Brain pericyte (primary cell): ENCODE measurements at regions not wholly inside any gene's neighbourhood (a gene's known extent, or its start where the extent isn't known, plus 50 kb on each side); places are given as distances from the start of the nearest gene placed in this dataset.

ENCODE experiments used
- DNase-seq: peaks from one replicate; pipeline ENCODE4 v3.0.0-alpha.2; 2012; ENCODE audit warnings: low read depth, low spot score

- DNase-seq: no peak
These were observed 144.1 kb downstream of the MRPL14 start for GRCh38 chr6:43983191-43983590.

DNA sequence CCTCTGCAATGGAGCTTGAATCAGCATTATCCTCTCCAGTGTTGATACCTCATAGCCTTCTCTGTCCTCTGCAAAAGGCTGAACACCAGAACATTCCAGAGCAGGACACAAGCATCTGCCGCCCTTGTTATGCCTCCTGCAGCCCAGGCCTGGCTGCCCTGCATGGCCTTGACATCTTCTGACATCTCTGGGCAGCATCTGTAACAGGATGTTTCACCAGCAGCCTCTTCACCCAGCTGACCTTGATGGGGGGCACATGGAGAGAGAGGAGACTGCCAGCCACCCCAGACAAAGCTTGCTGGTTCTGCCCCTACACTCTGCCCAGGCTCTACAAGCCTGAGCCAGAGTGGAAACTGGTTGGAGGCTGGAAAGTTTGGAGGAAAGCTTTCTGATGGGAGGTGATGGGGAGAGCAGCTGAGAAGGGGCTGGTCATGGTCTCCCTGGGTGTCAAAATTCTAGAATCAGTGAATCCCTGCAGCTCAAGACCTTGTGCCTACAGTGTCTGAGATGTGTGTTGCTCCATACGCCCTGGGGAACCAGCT lies 145.1 kb downstream of the MRPL14 start:
- DNase-seq: no peak

DNA sequence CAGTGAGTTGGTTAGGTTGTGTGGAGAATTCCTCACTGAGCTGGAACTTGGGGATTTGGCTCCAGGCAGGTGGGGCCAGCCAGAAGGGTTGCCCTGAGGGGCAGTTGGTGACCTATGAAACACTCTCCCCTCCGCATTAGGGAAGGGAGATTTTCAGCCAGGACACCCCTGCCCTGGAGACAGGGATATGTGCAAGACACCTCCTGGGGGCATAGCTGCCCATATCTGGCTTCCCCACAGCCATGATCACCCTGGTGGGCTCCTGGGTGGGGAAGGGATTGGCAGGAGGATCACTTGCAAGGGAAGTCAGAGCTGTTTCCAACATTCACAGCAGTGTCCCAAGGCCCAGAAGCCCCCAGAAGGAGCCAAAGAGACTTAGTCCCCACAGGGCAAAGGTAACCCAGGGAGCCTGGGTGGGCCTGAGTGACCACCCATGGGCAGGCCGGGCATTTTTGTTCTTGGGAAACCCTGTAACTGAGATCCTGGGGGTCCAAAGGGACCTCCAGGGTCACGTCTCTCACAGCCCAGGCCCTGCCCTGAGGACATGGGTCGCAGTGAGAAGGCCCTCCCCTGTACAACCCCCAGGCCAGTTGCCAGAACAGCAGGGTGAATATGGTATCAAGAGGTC lies 145.8 kb downstream of the MRPL14 start:
- no peak for DNase-seq

DNA sequence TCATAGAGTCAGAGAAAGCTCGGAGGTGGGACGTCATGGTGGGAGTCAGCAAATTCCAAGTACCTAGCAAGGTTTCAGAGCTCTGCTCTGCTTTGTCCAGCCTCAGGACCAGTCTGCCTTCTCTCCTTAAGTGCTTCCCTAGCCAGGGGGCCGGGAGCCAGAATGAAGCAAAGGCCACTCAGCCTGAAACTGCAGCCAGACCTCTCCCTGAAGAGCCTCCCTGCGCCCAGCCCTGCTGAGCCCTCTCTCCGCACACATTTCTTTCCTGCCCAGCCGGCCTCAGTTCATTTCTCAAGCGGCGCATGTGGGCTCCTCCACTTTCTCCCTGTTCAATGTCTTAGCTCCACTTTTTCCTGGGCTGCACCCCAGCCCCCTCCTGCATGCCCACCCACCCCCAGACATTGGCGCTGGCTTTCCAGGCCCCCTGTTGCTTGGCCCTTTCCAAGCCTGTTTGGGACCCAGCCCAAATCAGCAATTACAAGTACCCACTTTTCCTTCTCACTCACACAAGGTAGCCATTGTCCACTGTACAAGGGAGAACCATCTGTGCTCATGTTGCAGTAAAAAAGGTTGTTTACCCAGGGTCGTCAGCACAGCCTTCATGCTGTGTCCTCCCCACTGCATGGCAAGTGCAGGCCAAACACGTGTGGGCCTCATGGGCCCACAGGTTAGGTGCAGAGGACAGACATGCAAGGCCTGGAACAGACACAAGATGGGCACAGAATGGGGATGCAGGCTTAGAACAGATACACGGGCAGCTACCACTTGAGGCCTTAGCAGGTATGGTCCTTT lies 147.1 kb downstream of the MRPL14 start:
- no peak for DNase-seq

DNA sequence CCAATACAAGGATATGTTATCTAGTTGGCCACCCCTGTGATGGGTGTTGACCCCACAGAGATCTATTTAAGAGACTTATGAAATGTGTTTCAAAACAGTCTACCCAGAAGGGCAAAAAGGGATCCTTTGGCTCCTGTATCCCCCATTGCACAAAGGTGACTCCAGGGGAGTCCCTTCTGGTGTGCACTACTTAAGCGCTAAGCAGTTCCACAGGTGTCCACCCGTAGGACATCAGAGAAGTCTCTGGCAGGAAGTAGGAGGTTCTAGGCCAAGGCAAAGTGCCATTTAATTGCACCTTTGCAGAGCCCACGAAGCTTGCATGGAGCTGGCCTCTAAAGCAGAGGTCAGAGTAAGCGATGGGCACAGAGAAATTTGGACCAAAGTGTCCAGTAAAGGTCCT lies 147.7 kb downstream of the MRPL14 start:
- no peak for DNase-seq

- no peak for DNase-seq
These were observed 148.5 kb downstream of the MRPL14 start for GRCh38 chr6:43978473-43979346.

- no peak for DNase-seq
These were observed 149.7 kb downstream of the MRPL14 start for GRCh38 chr6:43977404-43978111.

DNA sequence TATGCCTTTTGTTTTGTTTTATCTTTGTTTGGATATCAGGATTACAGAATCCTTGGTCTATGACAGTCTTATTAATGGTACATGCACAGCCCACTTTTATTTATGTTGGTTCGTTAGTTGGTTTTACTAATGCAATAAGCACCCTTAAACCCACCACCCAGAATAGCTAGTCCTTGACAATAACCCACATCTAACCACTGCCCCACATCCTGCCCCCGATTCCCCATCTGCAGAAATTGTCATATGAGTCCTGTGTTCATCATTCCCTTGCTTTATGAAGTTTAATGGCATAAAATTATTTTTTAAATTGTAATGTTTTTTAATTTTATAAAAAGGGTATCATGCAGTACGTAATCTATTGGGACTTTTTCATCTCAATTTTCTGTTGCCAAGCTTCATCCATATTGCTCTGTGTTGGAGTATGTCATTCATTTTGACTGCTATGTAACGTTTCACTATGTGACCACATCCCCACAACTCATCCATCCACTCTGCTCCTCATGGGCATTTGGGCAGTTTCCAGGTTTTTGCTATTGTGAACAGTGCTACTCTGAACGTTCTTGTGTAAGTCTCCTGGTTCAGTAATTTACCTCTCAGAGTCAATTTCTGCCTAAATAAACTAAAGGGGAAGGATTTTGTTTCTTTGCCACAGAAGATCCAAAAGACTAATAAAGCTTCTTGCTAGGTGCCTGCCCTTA lies 150.4 kb downstream of the MRPL14 start:
- no peak for DNase-seq

GRCh38 chr6:43974643-43975230 lies 152.5 kb downstream of the MRPL14 start:
- no peak for DNase-seq

GRCh38 chr6:43973357-43973756 lies 153.9 kb downstream of the MRPL14 start:
- no peak for DNase-seq

GRCh38 chr6:43972913-43973300 lies 154.3 kb downstream of the MRPL14 start:
- DNase-seq: peak; percentile 48

- no peak for DNase-seq
These were observed 154.9 kb downstream of the MRPL14 start for GRCh38 chr6:43972179-43972912.

DNA sequence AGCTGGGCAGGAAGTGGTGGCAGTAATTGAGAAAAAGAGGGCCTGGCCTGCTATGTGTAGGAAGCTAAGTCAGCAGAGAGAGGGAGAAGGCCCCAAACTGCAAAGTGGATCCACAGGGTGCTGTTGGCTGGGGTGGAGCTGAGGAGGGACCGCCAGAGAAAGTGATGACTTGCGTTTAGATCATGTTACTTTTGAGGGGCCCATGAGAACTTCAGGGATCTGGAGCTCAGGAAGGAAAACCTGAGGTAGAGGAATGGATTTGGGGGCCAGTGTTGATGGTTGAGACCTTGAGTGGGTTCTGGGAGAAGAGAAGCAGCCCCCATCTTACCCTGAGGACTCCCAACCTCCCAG lies 155.5 kb downstream of the MRPL14 start:
- DNase-seq: no peak

DNA sequence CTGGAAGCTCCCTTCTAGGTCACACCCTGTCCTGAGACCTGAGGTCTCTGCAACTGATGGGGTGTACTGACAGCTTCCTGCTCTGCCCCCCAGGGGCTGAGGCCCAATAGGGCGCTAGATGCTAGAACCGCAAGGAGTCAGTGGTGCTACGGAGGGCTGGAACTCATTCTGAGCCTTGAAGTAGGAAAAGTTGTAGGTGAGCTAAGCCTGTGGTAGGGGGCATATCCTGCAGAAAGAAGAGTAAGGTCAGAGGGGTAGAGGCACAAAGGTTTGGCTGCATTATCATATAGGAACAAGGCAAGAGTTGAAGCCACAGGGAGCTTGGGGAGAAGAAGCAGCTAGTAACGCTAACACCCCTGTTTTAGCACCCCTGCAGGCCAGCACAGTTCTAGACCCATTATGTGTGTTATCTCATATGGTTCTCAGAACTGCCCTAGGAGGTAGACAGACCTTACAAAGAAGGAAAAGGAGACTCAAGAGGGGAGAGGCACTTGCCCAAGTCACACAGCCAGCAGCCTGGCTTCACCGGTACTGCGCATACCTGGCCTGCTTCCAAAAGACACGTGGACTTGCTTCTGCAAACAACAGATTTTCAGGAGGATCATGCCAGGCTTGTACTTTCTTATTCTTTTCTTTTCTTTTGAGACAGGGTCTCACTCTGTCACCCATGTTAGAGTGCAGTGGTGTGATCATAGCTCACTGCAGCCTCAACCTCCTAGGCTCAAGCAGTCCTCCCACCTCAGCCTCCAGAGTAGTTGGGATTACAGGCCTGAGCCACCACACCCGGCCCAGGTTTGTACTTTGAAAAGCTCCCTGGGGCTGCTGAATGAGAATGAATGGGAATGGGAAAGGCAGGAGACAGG lies 156.1 kb downstream of the MRPL14 start:
- DNase-seq: no peak

DNA sequence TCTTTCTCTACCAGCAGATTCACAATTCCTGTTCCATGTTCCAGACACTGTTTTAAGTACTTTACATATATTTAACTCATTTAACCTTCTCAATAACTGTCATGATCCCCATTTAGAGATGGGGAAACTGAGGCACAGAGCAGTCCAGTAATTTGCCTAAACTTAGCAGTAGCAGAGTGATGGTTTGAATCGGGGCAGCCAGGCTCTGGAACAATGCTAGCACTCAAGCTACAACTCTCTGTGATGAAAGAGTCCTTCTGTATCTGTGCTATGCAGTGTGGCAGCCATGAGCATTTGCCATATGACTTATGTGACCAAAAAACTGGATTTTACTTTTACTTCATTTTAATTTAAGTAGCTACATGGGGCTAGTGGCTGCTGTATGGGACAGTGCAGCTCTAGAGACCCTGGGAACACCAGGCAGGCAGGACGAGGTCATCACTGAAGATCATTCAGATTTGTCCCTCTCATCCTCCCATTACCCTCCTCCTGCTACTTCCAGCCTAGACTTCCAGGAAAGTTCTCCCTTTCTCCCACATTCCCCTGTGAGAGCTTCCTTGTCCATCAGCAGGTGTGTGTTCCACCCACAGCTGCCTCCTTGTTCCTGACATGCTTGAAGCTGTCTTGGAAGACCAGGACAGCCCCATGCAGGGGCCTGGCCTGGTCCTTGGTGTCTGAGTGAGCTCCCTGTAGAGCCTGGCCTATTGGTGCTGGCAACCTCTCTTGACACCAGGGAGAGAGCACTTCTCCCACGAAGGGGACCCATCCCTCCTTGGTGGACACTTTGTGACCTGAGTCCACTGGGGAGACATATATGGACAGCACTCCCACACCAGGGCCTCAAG lies 157.0 kb downstream of the MRPL14 start:
- no peak for DNase-seq

DNA sequence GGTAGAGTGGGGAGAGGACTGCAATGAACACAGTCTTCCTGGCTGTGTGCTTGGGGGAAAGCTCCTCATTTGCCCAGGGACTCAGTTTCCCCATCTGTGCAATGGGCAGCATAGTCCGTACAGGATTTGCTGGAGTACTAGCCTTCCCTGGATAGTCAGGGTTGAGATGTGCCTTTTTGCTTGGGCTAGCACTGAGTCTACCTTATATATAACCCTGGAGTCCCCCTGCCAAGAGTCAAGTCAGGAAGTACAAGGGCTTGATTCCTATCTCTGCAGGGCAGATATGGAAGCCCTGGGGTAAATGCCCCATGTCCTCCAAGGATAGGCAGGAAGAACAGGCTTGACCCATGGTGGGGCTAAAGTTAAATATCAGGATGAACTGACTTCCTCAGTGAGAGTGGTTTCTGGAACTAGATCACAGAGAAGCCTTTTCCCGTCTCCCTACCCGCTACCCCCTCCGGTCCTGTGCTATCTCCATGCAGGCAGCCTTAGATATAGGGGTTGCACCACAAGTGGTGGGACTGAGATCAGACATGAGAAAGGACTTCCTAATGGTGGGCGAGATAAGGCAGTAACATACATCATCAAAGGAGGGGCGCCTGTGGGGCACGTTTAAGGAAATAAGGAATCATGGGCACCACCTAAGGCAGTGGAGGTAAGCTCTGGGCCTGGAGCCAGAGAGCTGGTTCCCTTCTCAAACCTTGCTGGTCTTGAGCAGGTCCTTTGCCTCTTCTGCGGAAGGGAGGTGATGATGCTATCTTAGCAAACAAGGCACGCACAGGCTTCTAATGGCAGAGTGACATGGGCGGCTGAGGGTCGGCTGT lies 157.9 kb downstream of the MRPL14 start:
- no peak for DNase-seq
